ENCODE measurements at regions not wholly inside any gene's neighbourhood (a gene's known extent, or its start where the extent isn't known, plus 50 kb on each side); places are given as distances from the start of the nearest gene placed in this dataset.

GRCh38 chr11:23973244-23973643 is 523.6 kb upstream of the LUZP2 start:
- no peak for DNase-seq

- DNase-seq = no peak
These were observed 522.8 kb upstream of the LUZP2 start for GRCh38 chr11:23974051-23974450.

- DNase-seq = no peak
These were observed 522.3 kb upstream of the LUZP2 start for GRCh38 chr11:23974601-23975000.

- DNase-seq = no peak
These were observed 520.4 kb upstream of the LUZP2 start for GRCh38 chr11:23976426-23976825.

GRCh38 chr11:23976841-23977271 is 520.0 kb upstream of the LUZP2 start:
- no peak for DNase-seq

GRCh38 chr11:23988381-23989006 is 508.4 kb upstream of the LUZP2 start:
- no peak for DNase-seq

GRCh38 chr11:23990346-23991164 is 506.3 kb upstream of the LUZP2 start:
- DNase-seq = no peak

GRCh38 chr11:23991165-23991539 is 505.7 kb upstream of the LUZP2 start:
- DNase-seq = no peak

- no peak for DNase-seq
These were observed 501.0 kb upstream of the LUZP2 start for GRCh38 chr11:23995891-23996290.

- DNase-seq = no peak
These were observed 499.5 kb upstream of the LUZP2 start for GRCh38 chr11:23997356-23997755.

GRCh38 chr11:24005202-24005876 is 491.5 kb upstream of the LUZP2 start:
- no peak for DNase-seq

- DNase-seq = no peak
These were observed 453.0 kb upstream of the LUZP2 start for GRCh38 chr11:24043842-24044241.

GRCh38 chr11:24046731-24047130 is 450.1 kb upstream of the LUZP2 start:
- no peak for DNase-seq

GRCh38 chr11:24056051-24056450 is 440.8 kb upstream of the LUZP2 start:
- DNase-seq = no peak

- DNase-seq = no peak
These were observed 436.7 kb upstream of the LUZP2 start for GRCh38 chr11:24060125-24060524.

GRCh38 chr11:24064309-24064903 is 432.4 kb upstream of the LUZP2 start:
- no peak for DNase-seq

- no peak for DNase-seq
These were observed 428.7 kb upstream of the LUZP2 start for GRCh38 chr11:24068197-24068596.

- DNase-seq = no peak
These were observed 426.4 kb upstream of the LUZP2 start for GRCh38 chr11:24070435-24070834.

- no peak for DNase-seq
These were observed 418.8 kb upstream of the LUZP2 start for GRCh38 chr11:24078018-24078417.

GRCh38 chr11:24082241-24082640 is 414.6 kb upstream of the LUZP2 start:
- DNase-seq = no peak

- DNase-seq = peak; percentile 42
These were observed 414.0 kb upstream of the LUZP2 start for GRCh38 chr11:24082860-24083259.

- no peak for DNase-seq
These were observed 411.9 kb upstream of the LUZP2 start for GRCh38 chr11:24084956-24085355.

- no peak for DNase-seq
These were observed 409.9 kb upstream of the LUZP2 start for GRCh38 chr11:24086921-24087320.

GRCh38 chr11:24091594-24091993 is 405.3 kb upstream of the LUZP2 start:
- DNase-seq = no peak

Data from NCI-H187 treated with DMSO at 0.1 percent for 48 hours (cell line).